ENCODE measurements at regions not wholly inside any gene's neighbourhood (a gene's known extent, or its start where the extent isn't known, plus 50 kb on each side); places are given as distances from the start of the nearest gene placed in this dataset.

GRCh38 chr10:128517167-128517566, 390.9 kb upstream of the MKI67 start:
- Histone ChIP-seq H3K9ac (replicated peaks; ENCODE audit: extremely low read depth, insufficient read depth, low read length) (no peak overlapping the region), H3K4me3 (replicated peaks in 1 of 3; ENCODE audit: insufficient read depth in 1 of 3, low read depth in 1 of 3, low read length in 3 of 3) (no peak overlapping the region), H3K9me3 (replicated peaks; ENCODE audit: control insufficient read depth, insufficient read depth, low read length) (no peaks in the 10 kb centered on the region), H2AFZ (ENCODE audit: low read depth, low read length) (no peak overlapping the region), H3K27me3 (ENCODE audit: control insufficient read depth in 2 of 2, insufficient read depth in 2 of 2, low read length in 2 of 2) (no peaks in the 10 kb centered on the region), H3K4me2 (ENCODE audit: insufficient read depth, low read length) (no peak overlapping the region), H3K36me3 (ENCODE audit: control insufficient read depth in 2 of 2, extremely low read depth in 1 of 2, insufficient read depth in 2 of 2, low read length in 2 of 2) (no peaks in the 10 kb centered on the region), H3K9me1 (replicated peaks; ENCODE audit: control insufficient read depth, extremely low read depth, insufficient read depth, low read length) (no peaks in the 10 kb centered on the region), H3K4me1 (ENCODE audit: control insufficient read depth, extremely low read depth, insufficient read depth, low read length) (no peaks in the 10 kb centered on the region), H3K79me2 (ENCODE audit: control insufficient read depth, insufficient read depth, low read length) (no peaks in the 10 kb centered on the region), H4K20me1 (replicated peaks; ENCODE audit: control insufficient read depth, extremely low read depth, insufficient read depth, low read length) (no peaks in the 10 kb centered on the region), H3K27ac (ENCODE audit: insufficient read depth, low read depth, low read length) (no peak overlapping the region)
- BruUV-seq (replicated peaks) = no TSS peak
- intact Hi-C loops (cut with micrococcal nuclease) (no loop called here), dilution Hi-C loops (cut with MboI; ENCODE audit: extremely low pct_ligation_motif_present, low sequenced_read_pairs) (no loop called here)
- TF ChIP-seq POLR2AphosphoS5 (IDR thresholded peaks at IDR 0.05; ENCODE audit: insufficient read depth, low read depth, low read length) = no peak
- TF ChIP-seq MYC (IDR thresholded peaks at IDR 0.05; ENCODE audit: low read depth, low read length) = no peak
- no peak for TF ChIP-seq FOS (IDR thresholded peaks at IDR 0.05; ENCODE audit: borderline replicate concordance, insufficient read depth, low read length)
- DNase-seq (ENCODE audit: low read depth, low spot score) (no peak), FAIRE-seq (no peak)
- ChIA-PET CTCF (no interaction called here), POLR2A (no interaction called here)

- intact Hi-C loops (cut with micrococcal nuclease) = no loop called here
- ChIA-PET POLR2A (no interaction called here), CTCF (no interaction called here)
- Histone ChIP-seq H3K36me3 (ENCODE audit: control insufficient read depth in 2 of 2, extremely low read depth in 1 of 2, insufficient read depth in 2 of 2, low read length in 2 of 2) (no peaks in the 10 kb centered on the region), H3K27me3 (ENCODE audit: control insufficient read depth in 2 of 2, insufficient read depth in 2 of 2, low read length in 2 of 2) (no peaks in the 10 kb centered on the region), H3K9me3 (replicated peaks; ENCODE audit: control insufficient read depth, insufficient read depth, low read length) (no peaks in the 10 kb centered on the region), H4K20me1 (replicated peaks; ENCODE audit: control insufficient read depth, extremely low read depth, insufficient read depth, low read length) (no peaks in the 10 kb centered on the region), H3K9ac (replicated peaks; ENCODE audit: extremely low read depth, insufficient read depth, low read length) (no peak overlapping the region), H3K27ac (ENCODE audit: insufficient read depth, low read depth, low read length) (no peak overlapping the region), H3K79me2 (ENCODE audit: control insufficient read depth, insufficient read depth, low read length) (no peaks in the 10 kb centered on the region), H2AFZ (ENCODE audit: low read depth, low read length) (no peak overlapping the region), H3K4me3 (replicated peaks in 1 of 3; ENCODE audit: insufficient read depth in 1 of 3, low read depth in 1 of 3, low read length in 3 of 3) (no peak overlapping the region), H3K4me1 (ENCODE audit: control insufficient read depth, extremely low read depth, insufficient read depth, low read length) (no peaks in the 10 kb centered on the region), H3K4me2 (ENCODE audit: insufficient read depth, low read length) (no peak overlapping the region), H3K9me1 (replicated peaks; ENCODE audit: control insufficient read depth, extremely low read depth, insufficient read depth, low read length) (no peaks in the 10 kb centered on the region)
- dilution Hi-C loops (cut with MboI; ENCODE audit: extremely low pct_ligation_motif_present, low sequenced_read_pairs) = no loop called here
- TF ChIP-seq MAX (IDR thresholded peaks at IDR 0.05; ENCODE audit: insufficient read depth, insufficient read length) = no peak
- TF ChIP-seq JUN (IDR thresholded peaks at IDR 0.05; ENCODE audit: borderline replicate concordance, insufficient read depth, insufficient read length, low read depth) = no peak
- TF ChIP-seq POLR2AphosphoS5 (IDR thresholded peaks at IDR 0.05; ENCODE audit: insufficient read depth, low read depth, low read length) = no peak
- no peak for TF ChIP-seq FOS (IDR thresholded peaks at IDR 0.05; ENCODE audit: borderline replicate concordance, insufficient read depth, low read length)
- no peak for TF ChIP-seq CTCF (IDR thresholded peaks at IDR 0.05; ENCODE audit: extremely low read depth in 1 of 2, insufficient read depth in 1 of 2, low read depth in 1 of 2, low read length in 2 of 2)
- TF ChIP-seq POLR2A (IDR thresholded peaks at IDR 0.05; ENCODE audit: low read depth, low read length) = no peak
- no peak for TF ChIP-seq EZH2 (IDR thresholded peaks at IDR 0.05; ENCODE audit: borderline replicate concordance, low read depth, low read length, severe bottlenecking)
- TF ChIP-seq GATA2 (IDR thresholded peaks at IDR 0.05; ENCODE audit: insufficient read depth, insufficient read length, low read depth, low read length) = no peak
- FAIRE-seq (no peak), DNase-seq (ENCODE audit: low read depth, low spot score) (no peak)
- no TSS peak for BruUV-seq (replicated peaks)
These were observed 391.8 kb upstream of the MKI67 start for GRCh38 chr10:128518000-128518399.
